Hematopoietic multipotent progenitor cell treated with erythropoietin and hydrocortisone succinate and interleukin-3 and kit ligand, for 8 days (in vitro differentiated cells): ENCODE measurements at regions not wholly inside any gene's neighbourhood (a gene's known extent, or its start where the extent isn't known, plus 50 kb on each side); places are given as distances from the start of the nearest gene placed in this dataset.

ENCODE experiments used
- DNase-seq: peaks from one replicate; pipeline ENCODE4 v3.0.0-alpha.2; 2015

- no peak for DNase-seq
These were observed 58.7 kb downstream of the OTOL1 start for GRCh38 chr3:161555320-161555719.

GRCh38 chr3:161556533-161556932 is 59.9 kb downstream of the OTOL1 start:
- no peak for DNase-seq

GRCh38 chr3:161556941-161557340 is 60.3 kb downstream of the OTOL1 start:
- no peak for DNase-seq

GRCh38 chr3:161557445-161558150 is 61.0 kb downstream of the OTOL1 start:
- no peak for DNase-seq

- DNase-seq = no peak
These were observed 61.6 kb downstream of the OTOL1 start for GRCh38 chr3:161558236-161558635.

- DNase-seq = peak; percentile 53
These were observed 62.8 kb downstream of the OTOL1 start for GRCh38 chr3:161559177-161559998.

GRCh38 chr3:161560008-161560637 is 63.5 kb downstream of the OTOL1 start:
- peak; percentile 35 for DNase-seq

- no peak for DNase-seq
These were observed 71.2 kb downstream of the OTOL1 start for GRCh38 chr3:161567577-161568361.

GRCh38 chr3:161568671-161569070 is 72.1 kb downstream of the OTOL1 start:
- DNase-seq = no peak

- no peak for DNase-seq
These were observed 75.3 kb downstream of the OTOL1 start for GRCh38 chr3:161571951-161572350.

GRCh38 chr3:161573136-161573535 is 76.5 kb downstream of the OTOL1 start:
- no peak for DNase-seq

GRCh38 chr3:161575901-161576300 is 79.3 kb downstream of the OTOL1 start:
- no peak for DNase-seq

- no peak for DNase-seq
These were observed 79.7 kb downstream of the OTOL1 start for GRCh38 chr3:161576311-161576710.

GRCh38 chr3:161576714-161577510 is 80.3 kb downstream of the OTOL1 start:
- DNase-seq = no peak

GRCh38 chr3:161577662-161578061 is 81.1 kb downstream of the OTOL1 start:
- no peak for DNase-seq

- DNase-seq = no peak
These were observed 83.0 kb downstream of the OTOL1 start for GRCh38 chr3:161579395-161580126.

GRCh38 chr3:161585922-161586321 is 89.3 kb downstream of the OTOL1 start:
- DNase-seq = no peak

GRCh38 chr3:161586556-161587235 is 90.1 kb downstream of the OTOL1 start:
- DNase-seq = no peak

GRCh38 chr3:161598639-161599038 is 102.0 kb downstream of the OTOL1 start:
- no peak for DNase-seq

- no peak for DNase-seq
These were observed 103.1 kb downstream of the OTOL1 start for GRCh38 chr3:161599697-161600096.

- no peak for DNase-seq
These were observed 103.6 kb downstream of the OTOL1 start for GRCh38 chr3:161600173-161600572.
